Mesenchymal stem cell (in vitro differentiated cells and primary cell): ENCODE measurements at regions not wholly inside any gene's neighbourhood (a gene's known extent, or its start where the extent isn't known, plus 50 kb on each side); places are given as distances from the start of the nearest gene placed in this dataset.

ENCODE experiments used
- DNase-seq: peaks from one replicate; pipeline ENCODE4 v3.0.0-alpha.2; 2013
- H2AFZ ChIP-seq: one replicate; pipeline ENCODE4 v1.6.1; 2013; ENCODE audit warnings: low read depth, mild to moderate bottlenecking, control low read depth, inconsistent platforms, low read length, moderate library complexity
- H2AK5ac ChIP-seq: 2 replicates; pipeline ENCODE4 v1.6.1; 2013; ENCODE audit warnings: low read length, moderate library complexity, mild to moderate bottlenecking, inconsistent platforms; ENCODE audit not compliant: severe bottlenecking
- H2BK120ac ChIP-seq: one replicate; pipeline ENCODE4 v1.6.1; 2013; ENCODE audit warnings: low read depth, mild to moderate bottlenecking, inconsistent platforms, low read length, moderate library complexity
- H2BK12ac ChIP-seq, 2 experiments: one replicate each; pipeline ENCODE4 v1.6.1; 2013; ENCODE audit warnings: inconsistent platforms in 2 of 2, low read length in 2 of 2, mild to moderate bottlenecking in 2 of 2, moderate library complexity in 2 of 2, control low read depth in 1 of 2
- H2BK15ac ChIP-seq: one replicate; pipeline ENCODE4 v1.6.1; 2013; ENCODE audit warnings: mild to moderate bottlenecking, low read depth, inconsistent platforms; ENCODE audit not compliant: poor library complexity, severe bottlenecking
- H2BK5ac ChIP-seq: 2 replicates; pipeline ENCODE4 v1.6.1; 2013; ENCODE audit warnings: low read depth, mild to moderate bottlenecking, low read length, control low read depth, inconsistent platforms; ENCODE audit not compliant: poor library complexity, severe bottlenecking
- H3K14ac ChIP-seq, 2 experiments: one replicate each; pipeline ENCODE4 v1.6.1; 2013; ENCODE audit warnings: inconsistent platforms in 2 of 2, low read length in 2 of 2, control low read depth in 1 of 2, mild to moderate bottlenecking in 1 of 2, moderate library complexity in 1 of 2
- H3K18ac ChIP-seq, 2 experiments: one replicate each; pipeline ENCODE4 v1.6.1; 2013; ENCODE audit warnings: inconsistent platforms in 2 of 2, low read length in 2 of 2, control low read depth in 1 of 2, low read depth in 1 of 2, mild to moderate bottlenecking in 1 of 2
- H3K23ac ChIP-seq, 2 experiments: one replicate each; pipeline ENCODE4 v1.6.1; 2013; ENCODE audit warnings: inconsistent platforms in 2 of 2, low read length in 2 of 2, mild to moderate bottlenecking in 2 of 2, moderate library complexity in 2 of 2, control low read depth in 1 of 2
- H3K27ac ChIP-seq: 2 replicates; pipeline ENCODE4 v1.5.1; 2013; ENCODE audit warnings: mild to moderate bottlenecking, moderate library complexity, low read length, control low read depth, inconsistent platforms; ENCODE audit not compliant: poor library complexity, severe bottlenecking
- H3K27me3 ChIP-seq, 2 experiments: 2 replicates each; pipeline versions ENCODE4 v1.6.1 to v1.7.0; 2013; ENCODE audit warnings: low read length in 2 of 2, mild to moderate bottlenecking in 2 of 2, moderate library complexity in 2 of 2, control low read depth in 1 of 2, inconsistent platforms in 1 of 2; ENCODE audit not compliant: control insufficient read depth in 1 of 2, insufficient read depth in 1 of 2
- H3K36me3 ChIP-seq, 2 experiments: 2 replicates each; pipeline versions ENCODE4 v1.6.1 to v1.7.0; 2013; ENCODE audit warnings: low read length in 2 of 2, control low read depth in 1 of 2, inconsistent platforms in 1 of 2, low read depth in 1 of 2, mild to moderate bottlenecking in 1 of 2; ENCODE audit not compliant: insufficient read depth in 2 of 2, control insufficient read depth in 1 of 2
- H3K4ac ChIP-seq, 2 experiments: one replicate each; pipeline ENCODE4 v1.6.1; 2013; ENCODE audit warnings: inconsistent platforms in 2 of 2, low read length in 2 of 2, mild to moderate bottlenecking in 2 of 2, moderate library complexity in 2 of 2, control low read depth in 1 of 2, low read depth in 1 of 2
- H3K4me1 ChIP-seq: 2 replicates; pipeline ENCODE4 v1.6.1; 2013; ENCODE audit warnings: low read depth, low read length, control low read depth; ENCODE audit not compliant: control insufficient read depth, insufficient read depth
- H3K4me2 ChIP-seq: 2 replicates; pipeline ENCODE4 v1.6.1; 2013; ENCODE audit warnings: low read length, mild to moderate bottlenecking, inconsistent platforms; ENCODE audit not compliant: poor library complexity, severe bottlenecking
- H3K4me3 ChIP-seq, 2 experiments: 2 replicates each; pipeline versions ENCODE4 v1.5.1 to v1.7.0; 2013; ENCODE audit warnings: low read length in 2 of 2, mild to moderate bottlenecking in 2 of 2, control low read depth in 1 of 2, low read depth in 1 of 2; ENCODE audit not compliant: insufficient read depth in 1 of 2
- H3K79me1 ChIP-seq: replicated peaks from 2 replicates; pipeline ENCODE4 v1.6.1; 2013; ENCODE audit warnings: mild to moderate bottlenecking, control low read depth, low read length, inconsistent platforms; ENCODE audit not compliant: poor library complexity, severe bottlenecking
- H3K9ac ChIP-seq: 2 replicates; pipeline ENCODE4 v1.7.0; 2013; ENCODE audit warnings: mild to moderate bottlenecking, low read length, moderate library complexity
- H3K9me3 ChIP-seq: 2 replicates; pipeline ENCODE4 v1.7.0; 2013; ENCODE audit warnings: mild to moderate bottlenecking, low read length; ENCODE audit not compliant: control insufficient read depth
- H4K8ac ChIP-seq: one replicate; pipeline ENCODE4 v1.6.1; 2013; ENCODE audit warnings: inconsistent platforms, mild to moderate bottlenecking, low read length, moderate library complexity
- H4K91ac ChIP-seq: one replicate; pipeline ENCODE4 v1.6.1; 2013; ENCODE audit warnings: mild to moderate bottlenecking, low read length, inconsistent platforms
- WGBS: methylation state at CpG from one replicate; pipeline ENCODE4 v1.1.7; 2013; ENCODE audit warnings: mixed read lengths; 5-methylcytosine and 5-hydroxymethylcytosine counted together

- Histone ChIP-seq H3K79me1 (no peaks in the 10 kb centered on the region), H3K14ac (no peak overlapping the region), H3K9me3 (no peaks in the 10 kb centered on the region), H3K9ac (no peak overlapping the region), H2BK15ac (no peak overlapping the region), H2BK5ac (no peak overlapping the region), H2BK12ac (no peak overlapping the region), H3K18ac (no peak overlapping the region), H2BK120ac (no peak overlapping the region), H3K36me3 (no peaks in the 10 kb centered on the region), H3K4me3 (no peak overlapping the region), H2AFZ (no peak overlapping the region), H3K27me3 (peaks cover 0 to 33% of the 10 kb centered on the region in 2 experiments), H2AK5ac (no peak overlapping the region), H3K4me1 (peaks cover 14% of the 10 kb centered on the region), H3K4me2 (no peak overlapping the region), H4K8ac (no peak overlapping the region), H3K23ac (no peak overlapping the region), H3K27ac (no peak overlapping the region), H3K4ac (no peak overlapping the region), H4K91ac (no peak overlapping the region)
- 96% methylated on average over 7 of the region's 7 CpGs for WGBS
- DNase-seq, result no peak
Measured at GRCh38 chr10:29962166-29962850, 97.1 kb downstream of the JCAD start.

DNA sequence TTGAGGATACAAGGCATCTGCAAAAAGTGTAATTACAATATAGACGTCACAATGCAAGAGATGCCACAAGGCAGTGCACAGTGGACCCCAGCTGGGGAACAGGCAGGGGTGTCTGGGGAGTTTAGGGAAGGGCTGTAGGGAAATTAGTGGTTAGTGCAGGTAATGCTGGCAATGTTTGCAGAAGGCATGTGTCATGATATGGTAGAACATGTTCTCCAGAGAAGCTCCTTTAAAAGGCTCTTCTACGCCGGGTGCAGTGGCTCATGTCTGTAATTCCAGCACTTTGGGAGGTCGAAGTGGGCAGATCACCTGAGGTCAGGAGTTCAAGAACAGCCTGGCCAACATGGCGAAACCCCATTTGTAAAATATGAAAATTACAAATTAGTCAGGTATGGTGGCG lies 98.0 kb downstream of the JCAD start:
- no peak overlapping the region for H2BK5ac ChIP-seq
- H3K14ac ChIP-seq, result no peak overlapping the region
- peaks cover 16% of the 10 kb centered on the region for H3K4me1 ChIP-seq
- no peak overlapping the region for H2BK15ac ChIP-seq
- H3K9me3 ChIP-seq, result no peaks in the 10 kb centered on the region
- WGBS, result 97% methylated on average over 6 of the region's 6 CpGs
- H2AK5ac ChIP-seq, result no peak overlapping the region
- H3K18ac ChIP-seq, result peak overlapping the region in 1 of 2 experiments; percentile 28
- H3K23ac ChIP-seq, result no peak overlapping the region
- H2AFZ ChIP-seq, result no peak overlapping the region
- no peak overlapping the region for H2BK120ac ChIP-seq
- H3K79me1 ChIP-seq, result no peaks in the 10 kb centered on the region
- no peak overlapping the region for H3K4me3 ChIP-seq
- no peak overlapping the region for H4K8ac ChIP-seq
- H2BK12ac ChIP-seq, result no peak overlapping the region
- no peak overlapping the region for H3K4ac ChIP-seq
- DNase-seq, result no peak
- no peak overlapping the region for H3K27ac ChIP-seq
- no peaks in the 10 kb centered on the region for H3K36me3 ChIP-seq
- peaks cover 0 to 33% of the 10 kb centered on the region in 2 experiments for H3K27me3 ChIP-seq
- no peak overlapping the region for H3K9ac ChIP-seq
- H3K4me2 ChIP-seq, result no peak overlapping the region
- H4K91ac ChIP-seq, result no peak overlapping the region

- no peak overlapping the region for H3K18ac ChIP-seq
- no peak overlapping the region for H2BK12ac ChIP-seq
- no peak overlapping the region for H3K14ac ChIP-seq
- peaks cover 0 to 33% of the 10 kb centered on the region in 2 experiments for H3K27me3 ChIP-seq
- peak overlapping the region; percentile 6 for H2BK15ac ChIP-seq
- H3K4me3 ChIP-seq, result no peak overlapping the region
- H3K9ac ChIP-seq, result no peak overlapping the region
- H4K91ac ChIP-seq, result no peak overlapping the region
- H4K8ac ChIP-seq, result no peak overlapping the region
- no peak overlapping the region for H2BK120ac ChIP-seq
- no peak overlapping the region for H2BK5ac ChIP-seq
- no peaks in the 10 kb centered on the region for H3K9me3 ChIP-seq
- DNase-seq, result no peak
- WGBS, result 97% methylated on average over 2 of the region's 3 CpGs
- H2AK5ac ChIP-seq, result peak overlapping the region; percentile 4
- no peak overlapping the region for H3K4me2 ChIP-seq
- H3K4me1 ChIP-seq, result peaks cover 19% of the 10 kb centered on the region
- no peaks in the 10 kb centered on the region for H3K79me1 ChIP-seq
- H3K4ac ChIP-seq, result no peak overlapping the region
- H3K36me3 ChIP-seq, result no peaks in the 10 kb centered on the region
- no peak overlapping the region for H3K27ac ChIP-seq
- no peak overlapping the region for H2AFZ ChIP-seq
- no peak overlapping the region for H3K23ac ChIP-seq
Measured at GRCh38 chr10:29960261-29960660, 99.1 kb downstream of the JCAD start.

DNA sequence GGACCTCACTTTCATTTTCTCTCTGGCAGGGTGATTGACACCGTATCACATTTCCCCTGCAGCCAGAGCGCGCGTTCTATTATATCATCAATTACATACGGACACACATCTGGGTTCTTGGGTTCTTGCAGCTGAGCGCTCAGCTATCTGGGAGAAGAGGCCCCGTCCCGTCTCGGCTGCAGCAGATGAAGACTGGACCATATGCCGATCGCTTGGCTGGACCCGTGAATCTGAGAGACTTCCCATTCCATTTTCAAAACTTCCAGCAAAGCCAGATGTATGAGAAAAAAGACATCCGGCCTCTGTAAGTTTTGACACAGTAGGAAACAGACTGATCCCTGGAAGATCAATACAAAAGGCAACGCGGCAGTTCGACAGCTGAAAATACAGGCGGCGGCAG lies 99.8 kb downstream of the JCAD start:
- Histone ChIP-seq H3K4me3 (no peak overlapping the region), H2AFZ (no peak overlapping the region)
- 96% methylated on average over 18 of the region's 18 CpGs for WGBS

More for the DNA sequence above, 99.8 kb downstream of the JCAD start:
- H2BK12ac ChIP-seq, result no peak overlapping the region
- no peak overlapping the region for H3K27ac ChIP-seq
- no peaks in the 10 kb centered on the region for H3K36me3 ChIP-seq
- H3K4me2 ChIP-seq, result no peak overlapping the region
- DNase-seq, result no peak
- H3K23ac ChIP-seq, result no peak overlapping the region
- no peak overlapping the region for H3K18ac ChIP-seq
- no peaks in the 10 kb centered on the region for H3K79me1 ChIP-seq
- no peak overlapping the region for H2BK15ac ChIP-seq
- no peak overlapping the region for H4K8ac ChIP-seq
- no peak overlapping the region for H2BK5ac ChIP-seq
- no peaks in the 10 kb centered on the region for H3K9me3 ChIP-seq
- no peak overlapping the region for H3K14ac ChIP-seq
- peak overlapping the region; percentile 36 for H4K91ac ChIP-seq
- peaks cover 19% of the 10 kb centered on the region for H3K4me1 ChIP-seq
- H3K9ac ChIP-seq, result no peak overlapping the region
- H2AK5ac ChIP-seq, result peak overlapping the region; percentile 61
- H3K4ac ChIP-seq, result no peak overlapping the region
- no peak overlapping the region for H2BK120ac ChIP-seq
- H3K27me3 ChIP-seq, result peaks cover 0 to 29% of the 10 kb centered on the region in 2 experiments
